ENCODE measurements at regions not wholly inside any gene's neighbourhood (a gene's known extent, or its start where the extent isn't known, plus 50 kb on each side); places are given as distances from the start of the nearest gene placed in this dataset.
A peak's percentile ranks its signal among the peaks of the same experiment; 100 is the strongest.

- no peaks in the 10 kb centered on the region for H3F3A ChIP-seq (ENCODE audit: low read length, unreplicated experiment)
- CTCF ChIA-PET = no interaction called here
- H3K27ac ChIP-seq (ENCODE audit: low read length) = no peak overlapping the region
- H3K4me3 ChIP-seq (ENCODE audit: low read length) = no peak overlapping the region
- no peaks in the 10 kb centered on the region for H3K79me2 ChIP-seq (ENCODE audit: low read length)
- POLR2A ChIA-PET (ENCODE audit: unreplicated experiment) = no interaction called here
- H3K9me2 ChIP-seq (replicated peaks; ENCODE audit: low read length) = no peaks in the 10 kb centered on the region
- no peaks in the 10 kb centered on the region for H4K20me1 ChIP-seq (ENCODE audit: low read length)
- no TSS peak for BruUV-seq (replicated peaks)
- 0 out of 2 replicates have a peak, but pooled peaks cover 4% of the 10 kb centered on the region for H3K9me3 ChIP-seq (ENCODE audit: low read length)
- peak; percentile 51 for ATAC-seq
- peak; percentile 51 for DNase-seq
- intact Hi-C loops (cut with micrococcal nuclease) = no loop called here
- TF ChIP-seq EZH2phosphoT487 (IDR thresholded peaks at IDR 0.05; ENCODE audit: borderline replicate concordance, low read length) (no peak), EZH2 (IDR thresholded peaks at IDR 0.05; ENCODE audit: low read length, unreplicated experiment) (no peak)
- TF ChIP-seq, protein P1, sequence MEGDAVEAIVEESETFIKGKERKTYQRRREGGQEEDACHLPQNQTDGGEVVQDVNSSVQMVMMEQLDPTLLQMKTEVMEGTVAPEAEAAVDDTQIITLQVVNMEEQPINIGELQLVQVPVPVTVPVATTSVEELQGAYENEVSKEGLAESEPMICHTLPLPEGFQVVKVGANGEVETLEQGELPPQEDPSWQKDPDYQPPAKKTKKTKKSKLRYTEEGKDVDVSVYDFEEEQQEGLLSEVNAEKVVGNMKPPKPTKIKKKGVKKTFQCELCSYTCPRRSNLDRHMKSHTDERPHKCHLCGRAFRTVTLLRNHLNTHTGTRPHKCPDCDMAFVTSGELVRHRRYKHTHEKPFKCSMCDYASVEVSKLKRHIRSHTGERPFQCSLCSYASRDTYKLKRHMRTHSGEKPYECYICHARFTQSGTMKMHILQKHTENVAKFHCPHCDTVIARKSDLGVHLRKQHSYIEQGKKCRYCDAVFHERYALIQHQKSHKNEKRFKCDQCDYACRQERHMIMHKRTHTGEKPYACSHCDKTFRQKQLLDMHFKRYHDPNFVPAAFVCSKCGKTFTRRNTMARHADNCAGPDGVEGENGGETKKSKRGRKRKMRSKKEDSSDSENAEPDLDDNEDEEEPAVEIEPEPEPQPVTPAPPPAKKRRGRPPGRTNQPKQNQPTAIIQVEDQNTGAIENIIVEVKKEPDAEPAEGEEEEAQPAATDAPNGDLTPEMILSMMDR (conservative IDR thresholded peaks at IDR 0.05; ENCODE audit: low read depth, low read length) = no peak
- H3K36me3 ChIP-seq (ENCODE audit: low read depth, low read length) = no peaks in the 10 kb centered on the region
- no peaks in the 10 kb centered on the region for H3K27me3 ChIP-seq (ENCODE audit: low read length)
- no peak overlapping the region for H3K9ac ChIP-seq (ENCODE audit: low read length)
- no peak overlapping the region for H2AFZ ChIP-seq (ENCODE audit: low read length)
- H3K4me2 ChIP-seq (ENCODE audit: low read length) = no peak overlapping the region
- peaks cover 7% of the 10 kb centered on the region; the same call in 1 of the 2 replicates for H3K4me1 ChIP-seq (ENCODE audit: insufficient read depth, low read length)
Observed at GRCh38 chr9:108323615-108324014, 532.2 kb downstream of the ACTL7B start.

GRCh38 chr9:108322326-108323098, 533.3 kb downstream of the ACTL7B start:
- ChIA-PET POLR2A (ENCODE audit: unreplicated experiment) (interaction anchor here (0.6 kb wide), 1 partner anchor 839 kb away, joined by 3 read pairs; no protein-coding TSS in a partner anchor), CTCF (no interaction called here)
- Histone ChIP-seq H3K4me2 (ENCODE audit: low read length) (no peak overlapping the region), H3K9ac (ENCODE audit: low read length) (no peak overlapping the region), H3K4me3 (ENCODE audit: low read length) (no peak overlapping the region), H3F3A (ENCODE audit: low read length, unreplicated experiment) (no peaks in the 10 kb centered on the region), H3K27ac (ENCODE audit: low read length) (no peak overlapping the region), H3K79me2 (ENCODE audit: low read length) (no peaks in the 10 kb centered on the region), H2AFZ (ENCODE audit: low read length) (no peak overlapping the region), H3K36me3 (ENCODE audit: low read depth, low read length) (no peaks in the 10 kb centered on the region), H3K27me3 (ENCODE audit: low read length) (no peaks in the 10 kb centered on the region), H4K20me1 (ENCODE audit: low read length) (no peaks in the 10 kb centered on the region), H3K9me2 (replicated peaks; ENCODE audit: low read length) (no peaks in the 10 kb centered on the region), H3K9me3 (ENCODE audit: low read length) (no peaks in the 10 kb centered on the region), H3K4me1 (ENCODE audit: insufficient read depth, low read length) (peaks cover 7% of the 10 kb centered on the region; the same call in 1 of the 2 replicates)
- TF ChIP-seq EZH2 (IDR thresholded peaks at IDR 0.05; ENCODE audit: low read length, unreplicated experiment) (no peak), EZH2phosphoT487 (IDR thresholded peaks at IDR 0.05; ENCODE audit: borderline replicate concordance, low read length) (no peak)
- TF ChIP-seq, protein P1 (conservative IDR thresholded peaks at IDR 0.05; ENCODE audit: low read depth, low read length) = no peak
- BruUV-seq (replicated peaks) = no TSS peak
- ATAC-seq = no peak
- DNase-seq = peak; percentile 15
- intact Hi-C loops (cut with micrococcal nuclease) = no loop called here

DNA sequence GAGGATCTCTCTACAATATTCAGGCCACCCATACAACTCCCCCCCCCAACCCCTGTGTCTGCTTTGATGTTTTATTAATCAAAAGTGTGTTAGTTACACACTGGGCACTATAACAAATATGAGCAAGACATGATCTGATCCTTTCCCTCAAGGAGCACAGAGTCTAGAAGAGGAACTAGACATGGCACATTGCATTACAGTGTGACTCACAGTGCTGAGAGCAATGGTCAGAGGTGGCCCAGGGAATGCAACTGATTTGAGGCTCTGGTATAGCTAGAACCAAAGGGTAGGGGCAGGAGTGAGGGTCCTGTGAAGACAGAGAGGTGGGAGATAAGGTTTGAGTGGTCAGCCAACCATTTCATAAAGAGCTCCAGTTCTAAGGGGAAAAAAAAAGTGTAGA, 539.2 kb downstream of the ACTL7B start:
- Histone ChIP-seq H3K4me2 (ENCODE audit: low read length) (no peak overlapping the region), H2AFZ (ENCODE audit: low read length) (no peak overlapping the region), H3K9me3 (ENCODE audit: low read length) (no peaks in the 10 kb centered on the region), H3K79me2 (ENCODE audit: low read length) (no peaks in the 10 kb centered on the region), H3K9ac (ENCODE audit: low read length) (no peak overlapping the region), H3K9me2 (replicated peaks; ENCODE audit: low read length) (no peaks in the 10 kb centered on the region), H4K20me1 (ENCODE audit: low read length) (no peaks in the 10 kb centered on the region), H3K4me3 (ENCODE audit: low read length) (no peak overlapping the region), H3K4me1 (ENCODE audit: insufficient read depth, low read length) (no peaks in the 10 kb centered on the region), H3K27ac (ENCODE audit: low read length) (no peak overlapping the region), H3F3A (ENCODE audit: low read length, unreplicated experiment) (no peaks in the 10 kb centered on the region), H3K36me3 (ENCODE audit: low read depth, low read length) (no peaks in the 10 kb centered on the region), H3K27me3 (ENCODE audit: low read length) (no peaks in the 10 kb centered on the region)
- ChIA-PET CTCF (no interaction called here), POLR2A (ENCODE audit: unreplicated experiment) (no interaction called here)
- no TSS peak for BruUV-seq (replicated peaks)
- DNase-seq (no peak), ATAC-seq (no peak)
- intact Hi-C loops (cut with micrococcal nuclease) = no loop called here
- TF ChIP-seq EZH2 (IDR thresholded peaks at IDR 0.05; ENCODE audit: low read length, unreplicated experiment) = no peak
- no peak for TF ChIP-seq EZH2phosphoT487 (IDR thresholded peaks at IDR 0.05; ENCODE audit: borderline replicate concordance, low read length)
- TF ChIP-seq, protein P1 (conservative IDR thresholded peaks at IDR 0.05; ENCODE audit: low read depth, low read length) = no peak
